HG03135 (cell line): ENCODE measurements at regions not wholly inside any gene's neighbourhood (a gene's known extent, or its start where the extent isn't known, plus 50 kb on each side); places are given as distances from the start of the nearest gene placed in this dataset.
"Not testable (repeated sequence)": the region's sequence is repeated elsewhere in the genome, so short reads cannot be mapped to it uniquely, and the experiment has no call there.

Experiments used
- ATAC-seq: cut with Tn5 transposase; IDR thresholded peaks from one replicate; pipeline ENCODE4 v1.9.1; 2021; ENCODE audit warnings: mild to moderate bottlenecking, moderate library complexity; ENCODE audit not compliant: unreplicated experiment

DNA sequence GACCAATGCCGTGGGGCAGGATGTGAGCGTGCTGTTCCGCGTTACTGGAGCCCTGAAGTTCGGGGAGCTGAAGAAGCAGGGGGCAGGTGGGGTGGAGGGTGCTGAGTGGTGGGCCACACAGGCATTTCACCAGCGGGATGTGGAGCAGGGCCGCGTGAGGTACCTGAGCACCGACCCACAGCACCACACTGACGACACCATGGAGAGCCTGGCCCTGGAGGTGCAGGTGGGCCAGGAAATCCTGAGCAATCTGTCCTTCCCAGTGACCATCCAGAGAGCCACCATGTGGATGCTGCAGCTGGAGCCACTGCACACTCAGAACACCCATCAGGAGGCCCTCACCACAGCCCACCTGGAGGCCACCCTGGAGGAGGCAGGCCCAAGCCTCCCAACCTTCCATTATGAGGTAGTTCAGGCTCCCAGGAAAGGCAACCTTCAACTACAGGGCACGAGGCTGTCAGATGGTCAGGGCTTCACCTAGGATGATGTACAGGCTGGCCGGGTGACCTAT lies 179.6 kb downstream of the TBC1D2B start:
- ATAC-seq, result no peak

DNA sequence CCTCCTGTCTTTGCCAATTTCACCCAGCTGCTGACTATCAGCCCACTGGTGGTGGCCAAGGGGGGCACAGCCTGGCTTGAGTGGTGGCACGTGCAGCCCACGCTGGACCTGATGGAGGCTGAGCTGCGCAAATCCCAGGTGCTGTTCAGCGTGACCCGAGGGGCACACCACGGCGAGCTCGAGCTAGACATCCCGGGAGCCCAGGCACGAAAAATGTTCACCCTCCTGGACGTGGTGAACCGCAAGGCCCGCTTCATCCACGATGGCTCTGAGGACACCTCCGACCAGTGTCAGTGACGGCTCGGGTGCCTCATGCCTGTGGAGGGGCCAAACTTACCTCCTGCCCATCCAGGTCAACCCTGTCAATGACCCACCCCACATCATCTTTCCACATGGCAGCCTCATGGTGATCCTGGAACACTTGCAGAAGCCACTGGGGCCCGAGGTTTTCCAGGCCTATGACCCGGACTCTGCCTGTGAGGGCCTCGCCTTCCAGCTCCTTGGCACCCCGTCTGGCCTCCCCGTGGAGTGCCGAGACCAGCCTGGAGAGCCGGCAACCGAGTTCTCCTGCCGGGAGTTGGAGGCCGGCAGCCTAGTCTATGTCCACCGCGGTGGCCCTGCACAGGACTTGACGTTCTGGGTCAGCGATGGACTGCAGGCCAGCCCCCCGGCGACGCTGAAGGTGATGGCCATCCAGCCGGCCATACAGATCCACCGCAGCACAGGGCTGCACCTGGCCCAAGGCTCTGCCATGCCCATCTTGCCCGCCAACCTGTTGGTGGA lies 180.2 kb downstream of the TBC1D2B start:
- ATAC-seq, result not testable (repeated sequence)

DNA sequence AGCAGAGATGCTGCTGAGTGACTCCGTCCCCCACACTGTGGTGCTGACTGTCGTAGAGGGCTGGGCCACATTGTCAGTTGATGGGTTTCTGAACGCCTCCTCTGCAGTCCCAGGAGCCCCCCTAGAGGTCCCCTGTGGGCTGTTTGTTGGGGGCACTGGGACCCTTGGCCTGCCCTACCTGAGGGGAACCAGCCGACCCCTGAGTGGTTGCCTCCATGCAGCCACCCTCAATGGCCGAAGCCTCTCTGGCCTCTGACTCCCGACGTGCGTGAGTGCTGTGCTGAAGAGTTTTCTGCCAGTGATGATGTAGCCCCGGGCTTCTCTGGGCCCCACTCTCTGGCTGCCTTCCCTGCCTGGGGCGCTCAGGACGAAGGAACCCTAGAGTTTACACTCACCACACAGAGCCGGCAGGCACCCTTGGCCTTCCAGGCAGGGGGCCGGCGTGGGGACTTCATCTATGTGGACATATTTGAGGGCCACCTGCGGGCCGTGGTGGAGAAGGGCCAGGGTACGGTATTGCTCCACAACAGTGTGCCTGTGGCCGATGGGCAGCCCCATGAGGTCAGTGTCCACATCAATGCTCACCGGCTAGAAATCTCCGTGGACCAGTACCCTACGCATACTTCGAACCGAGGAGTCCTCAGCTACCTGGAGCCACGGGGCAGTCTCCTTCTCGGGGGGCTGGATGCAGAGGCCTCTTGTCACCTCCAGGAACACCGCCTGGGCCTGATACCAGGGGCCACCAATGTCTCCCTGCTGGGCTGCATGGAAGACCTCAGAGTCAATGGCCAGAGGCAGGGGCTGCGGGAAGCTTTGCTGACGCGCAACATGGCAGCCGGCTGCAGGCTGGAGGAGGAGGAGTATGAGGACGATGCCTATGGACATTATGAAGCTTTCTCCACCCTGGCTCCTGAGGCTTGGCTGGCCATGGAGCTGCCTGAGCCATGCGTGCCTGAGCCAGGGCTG lies 181.1 kb downstream of the TBC1D2B start:
- ATAC-seq, result not testable (repeated sequence)

DNA sequence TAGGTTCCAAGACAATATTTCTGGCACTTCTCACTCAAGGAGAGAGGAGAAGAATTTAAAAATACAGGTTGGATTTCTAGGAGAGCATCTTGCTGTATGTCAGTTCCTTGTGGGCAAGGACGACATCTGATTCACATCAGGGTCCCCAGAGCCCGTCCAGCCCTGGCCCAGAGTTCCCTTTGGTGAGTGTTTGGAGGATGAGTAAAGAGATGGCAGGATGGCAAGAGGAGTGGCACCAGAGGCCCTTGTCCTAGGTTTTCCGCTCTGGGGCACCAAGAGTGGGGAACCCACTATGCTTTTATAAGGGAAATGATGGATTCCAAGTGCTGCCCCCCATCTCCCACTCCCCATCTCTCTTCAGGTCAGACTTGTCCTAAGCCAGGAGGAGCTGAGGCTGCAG lies 181.8 kb downstream of the TBC1D2B start:
- ATAC-seq, result no peak

DNA sequence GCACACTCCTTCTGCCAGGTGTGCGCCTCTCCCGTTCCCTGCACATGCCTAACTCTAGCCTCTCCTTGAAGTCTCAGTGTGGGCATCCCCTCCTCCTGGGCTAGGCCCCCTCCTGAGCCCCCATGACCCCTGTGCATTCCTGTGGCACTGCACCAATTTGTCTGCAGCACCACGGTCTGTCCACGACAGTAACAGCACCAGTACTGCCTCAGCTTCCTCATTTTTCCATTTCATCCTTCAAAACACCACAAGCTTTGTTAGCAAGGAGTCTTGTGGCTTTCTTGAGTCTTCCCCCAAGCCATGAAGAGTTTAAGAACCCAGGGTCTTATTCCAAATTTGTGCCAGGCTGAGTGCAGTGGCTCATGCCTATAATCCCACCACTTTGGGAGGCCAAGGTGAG lies 182.4 kb downstream of the TBC1D2B start:
- not testable (repeated sequence) for ATAC-seq

DNA sequence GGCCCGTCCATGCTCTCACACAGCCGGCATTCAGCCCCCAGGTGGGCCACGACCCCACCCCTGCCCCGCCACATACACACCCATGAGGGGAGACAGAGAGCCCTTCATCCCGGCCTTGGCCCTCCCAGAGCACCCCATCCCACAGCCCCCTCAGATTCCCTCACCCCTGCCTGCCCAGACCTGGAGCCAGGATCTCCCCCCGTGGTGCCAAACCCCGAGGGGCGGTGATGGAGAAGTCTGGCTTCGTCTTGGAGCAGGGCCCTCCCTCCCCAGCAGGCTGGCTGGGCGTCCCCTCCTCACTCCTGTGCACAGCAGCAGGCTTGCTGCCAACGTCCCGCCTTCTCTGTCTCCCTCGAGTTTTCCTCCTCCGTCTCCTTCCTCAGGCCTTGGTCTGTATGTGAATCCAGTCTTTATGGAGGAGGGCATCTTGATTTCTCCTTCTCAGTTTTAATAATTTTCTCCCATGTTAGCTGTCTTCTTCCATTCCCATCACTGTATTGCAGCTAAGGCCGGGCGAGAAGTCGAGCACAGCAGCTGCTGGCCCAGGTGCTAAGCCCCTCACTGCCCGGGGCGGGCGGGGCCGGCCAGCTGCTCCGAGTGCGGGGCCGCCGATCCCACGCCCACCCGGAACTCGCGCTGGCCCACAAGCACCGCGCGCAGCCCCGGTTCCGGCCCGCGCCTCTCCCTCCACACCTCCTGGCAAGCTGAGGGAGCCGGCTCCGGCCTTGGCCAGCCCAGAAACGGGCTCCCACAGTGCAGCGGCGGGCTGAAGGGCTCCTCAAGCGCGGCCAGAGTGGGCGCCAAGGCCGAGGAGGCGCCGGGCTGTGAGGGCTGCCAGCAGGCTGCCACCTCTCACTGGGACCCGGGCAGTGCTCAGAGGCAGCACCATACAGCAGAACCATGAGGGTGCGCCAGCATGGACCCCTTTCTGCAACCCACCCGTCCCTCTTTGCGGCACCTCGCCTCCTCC lies 183.6 kb downstream of the TBC1D2B start:
- ATAC-seq, result not testable (repeated sequence)

DNA sequence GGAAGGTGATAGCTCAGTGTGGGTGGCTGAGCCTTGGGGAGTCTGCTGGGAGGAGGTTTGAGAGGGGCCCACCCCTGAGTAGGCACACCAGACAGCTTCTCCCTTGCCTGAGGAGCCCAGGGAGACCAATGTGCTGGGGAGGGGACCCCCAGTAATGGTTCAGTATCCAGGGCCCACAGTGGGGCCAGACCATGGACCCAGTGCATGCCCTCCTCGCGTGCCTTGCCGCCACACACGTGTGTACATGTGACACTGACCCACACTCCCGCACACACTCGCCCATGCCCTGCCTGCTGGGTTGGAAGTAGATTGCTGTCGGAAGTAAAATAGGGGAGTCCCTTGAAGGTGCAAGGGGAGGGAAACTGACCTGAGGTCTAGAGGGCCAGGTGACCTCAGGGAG lies 184.3 kb downstream of the TBC1D2B start:
- not testable (repeated sequence) for ATAC-seq

DNA sequence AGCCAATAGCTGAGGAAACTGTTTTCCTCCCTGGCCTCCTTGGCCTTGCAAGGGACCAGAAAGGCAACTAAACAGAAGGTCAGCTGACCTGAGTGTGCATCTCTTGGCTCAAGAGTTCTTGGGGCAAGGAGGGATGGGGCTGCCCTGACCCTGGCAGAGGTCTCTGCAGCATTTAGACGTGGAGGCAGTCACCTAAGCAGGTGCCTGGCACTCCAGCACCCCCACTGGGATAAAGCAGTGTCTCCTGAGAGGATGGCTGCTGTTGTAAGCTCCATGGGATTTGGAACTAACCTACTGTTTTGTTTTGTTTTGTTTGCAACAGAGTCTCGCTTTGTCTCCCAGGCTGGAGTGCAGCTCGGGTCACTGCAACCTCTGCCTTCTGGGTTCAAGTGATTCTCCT lies 185.2 kb downstream of the TBC1D2B start:
- no peak for ATAC-seq

DNA sequence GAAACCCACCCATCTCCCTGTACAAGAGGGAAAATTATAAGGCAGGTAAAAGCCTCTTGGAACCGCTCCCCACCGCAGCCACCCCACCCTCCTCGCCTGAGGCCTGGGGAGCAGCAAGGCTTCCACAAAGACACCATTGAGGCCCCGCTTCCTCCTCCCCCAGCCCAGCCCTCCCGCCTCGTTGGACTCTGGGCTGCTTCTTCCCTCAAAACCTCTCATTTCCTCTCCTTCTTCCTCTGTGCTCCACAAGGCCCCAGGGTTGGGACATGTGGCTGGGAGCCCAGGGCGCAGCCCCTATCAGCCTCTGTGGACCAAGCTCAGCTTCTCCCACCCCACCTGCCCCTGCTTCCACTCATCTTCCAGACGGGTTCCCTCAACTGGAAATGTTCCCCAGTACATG lies 185.6 kb downstream of the TBC1D2B start:
- not testable (repeated sequence) for ATAC-seq

DNA sequence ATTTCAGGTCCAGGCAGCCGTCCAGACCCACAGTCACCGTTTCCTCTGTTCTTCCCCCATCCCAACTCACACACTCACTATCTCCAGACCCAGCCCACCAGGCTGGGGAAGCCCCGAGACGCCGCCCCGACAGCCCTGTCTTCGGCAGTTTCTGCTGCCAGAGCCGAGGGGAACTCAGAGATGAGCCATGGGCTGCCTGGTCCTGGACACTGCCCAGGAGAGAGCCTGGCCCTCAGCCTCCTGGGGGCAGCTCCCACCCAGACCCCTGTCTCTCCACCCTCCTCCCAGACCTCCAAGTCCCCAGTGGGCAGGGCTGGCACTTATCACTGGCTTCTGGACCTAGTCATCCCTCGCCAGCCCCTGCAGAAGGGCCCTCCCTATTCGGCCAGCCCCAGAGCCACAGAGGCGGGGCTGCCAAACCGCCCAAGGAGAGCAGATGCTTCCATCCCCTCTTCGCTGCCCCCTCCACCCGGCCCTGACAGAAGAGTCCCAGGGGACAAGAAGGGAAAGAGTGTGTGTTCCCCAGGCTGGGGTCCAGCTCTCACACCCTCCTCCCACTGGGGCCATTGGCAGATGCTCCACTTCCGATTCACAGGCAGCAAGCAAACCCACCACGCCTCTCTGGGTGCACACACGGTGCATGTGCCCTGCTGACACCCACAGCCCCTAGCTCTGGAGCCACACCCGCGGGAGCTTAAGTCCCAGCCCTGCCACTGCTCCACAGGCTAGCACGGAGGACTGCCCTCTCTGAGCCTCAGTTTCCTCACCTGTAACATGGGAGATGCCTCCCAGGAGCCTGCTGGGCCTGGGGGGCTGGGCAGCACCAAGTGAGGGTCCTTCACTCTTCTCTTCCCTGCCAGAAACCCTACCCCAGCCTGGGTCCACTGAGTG lies 186.4 kb downstream of the TBC1D2B start:
- ATAC-seq, result peak; percentile 53

DNA sequence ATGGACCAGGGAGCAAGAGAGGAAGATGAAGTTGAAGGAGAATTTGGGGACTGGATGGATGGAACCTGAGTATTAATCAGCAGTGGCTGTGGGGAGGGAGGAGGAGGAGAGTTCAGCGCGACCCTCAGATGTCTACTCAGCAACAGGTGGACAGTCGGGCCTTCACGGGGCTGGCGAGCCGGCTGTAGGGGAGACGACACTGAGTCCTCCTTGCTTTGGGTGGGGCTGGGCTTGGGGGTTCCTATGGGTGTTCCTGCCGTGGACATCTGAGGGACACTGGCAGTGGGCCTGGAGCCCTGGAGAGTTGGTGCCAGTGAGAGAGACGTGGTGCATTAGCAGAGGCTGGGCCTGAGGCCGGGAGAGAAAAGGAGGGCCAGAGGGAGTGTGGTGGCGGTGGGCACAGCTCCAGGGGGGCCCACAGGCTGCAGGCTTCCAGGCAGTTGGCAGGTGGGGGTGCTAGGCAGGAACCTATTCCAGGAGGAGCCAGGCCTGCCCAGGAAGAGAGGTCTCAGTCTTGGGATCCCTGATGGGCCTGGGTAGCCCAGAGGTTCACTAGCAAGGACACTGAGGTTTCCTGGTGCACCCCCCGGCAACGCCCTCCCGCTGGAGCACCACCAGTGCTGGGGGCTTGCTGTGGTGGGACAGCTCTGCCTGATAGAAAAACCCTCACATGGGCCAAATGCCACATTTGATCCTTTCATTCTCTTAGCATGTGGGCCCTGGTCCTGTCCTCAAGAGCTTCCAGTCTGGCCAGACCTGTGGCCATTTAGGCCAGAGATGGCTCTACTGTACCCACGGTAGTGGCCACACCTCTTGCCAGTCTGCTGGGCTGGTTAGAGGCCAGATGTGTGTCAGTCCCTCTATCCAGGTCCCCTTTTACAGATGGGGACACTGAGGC lies 187.4 kb downstream of the TBC1D2B start:
- ATAC-seq, result not testable (repeated sequence)

DNA sequence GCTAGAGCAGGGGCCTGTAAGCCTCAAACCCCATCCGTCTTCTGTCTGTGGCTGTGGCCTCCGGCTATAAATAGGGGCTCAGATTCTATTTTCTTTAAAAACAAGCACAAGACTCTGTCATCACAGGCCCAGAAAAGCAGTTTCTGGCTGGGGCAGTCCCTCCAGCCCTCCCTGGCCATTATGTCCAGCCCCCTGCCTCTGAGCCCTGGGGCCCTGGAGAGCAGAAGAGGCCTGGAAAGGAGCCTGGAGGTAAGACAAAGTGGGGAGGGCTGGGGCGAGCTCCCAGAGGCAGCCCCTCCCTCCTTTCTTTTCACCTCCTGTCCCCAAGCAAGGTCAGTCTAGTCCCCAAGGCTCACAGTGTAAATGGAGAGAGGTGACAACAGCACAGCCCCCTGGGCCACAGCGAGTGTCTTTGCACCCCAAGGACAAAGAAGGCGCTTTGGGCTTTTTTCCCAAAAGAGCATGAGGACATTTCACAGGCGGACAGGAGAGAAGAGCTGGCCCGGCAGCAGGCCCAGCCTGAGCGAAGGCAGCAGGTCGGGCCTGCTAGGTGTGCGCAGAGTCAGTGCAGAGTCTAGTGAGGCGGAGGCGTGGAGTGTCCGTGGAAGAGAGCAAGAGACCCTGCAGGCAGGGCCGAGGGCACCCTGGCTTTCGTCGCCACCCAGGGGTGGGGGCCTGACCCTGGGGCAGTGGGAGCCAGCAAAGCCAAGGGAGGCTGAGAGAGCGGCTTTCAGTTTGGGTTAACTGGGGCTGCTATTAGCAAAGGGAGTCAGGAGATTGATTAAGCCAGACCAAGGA lies 188.3 kb downstream of the TBC1D2B start:
- no peak for ATAC-seq

DNA sequence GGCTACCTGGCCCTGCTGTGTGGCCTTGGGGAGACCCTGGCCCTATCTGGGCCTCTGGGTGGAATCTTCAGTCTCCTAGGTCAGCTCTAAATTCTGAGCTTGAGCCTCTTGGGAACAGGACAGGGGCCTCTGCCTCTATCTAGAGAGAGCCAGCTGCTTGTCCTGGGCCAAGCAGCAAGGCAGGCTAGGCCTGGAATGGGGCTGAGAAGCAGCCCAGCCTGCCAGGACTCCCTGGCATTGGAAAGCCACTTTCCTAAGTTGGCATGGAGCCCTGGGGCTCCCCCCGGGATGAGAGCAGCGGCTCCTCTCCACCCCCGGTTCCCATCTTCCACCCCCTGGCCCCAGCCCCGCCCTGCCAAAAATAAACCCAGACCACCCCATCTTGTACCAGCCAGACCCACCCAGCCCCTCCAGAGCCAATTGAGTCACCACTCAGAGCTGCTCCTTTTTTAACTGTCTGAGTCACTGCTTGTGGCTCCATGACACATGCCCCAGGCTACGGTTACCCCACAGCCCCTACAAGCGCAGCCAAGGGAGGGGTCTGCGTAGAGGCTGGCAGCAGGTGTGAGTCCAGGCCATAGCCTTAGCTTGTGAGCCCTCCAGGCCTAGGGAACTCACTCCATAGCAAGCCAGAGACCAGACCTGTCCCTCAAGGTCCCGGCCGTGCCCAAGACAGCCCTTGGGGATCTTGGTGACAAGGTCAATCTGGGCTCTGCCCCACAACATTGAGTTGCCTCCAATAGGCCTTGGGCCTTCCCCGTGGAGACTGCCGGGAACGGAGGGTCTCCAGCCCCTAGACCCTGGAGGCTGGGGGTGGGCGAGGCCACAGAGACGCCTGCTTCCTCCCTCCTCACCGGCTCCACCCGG lies 189.7 kb downstream of the TBC1D2B start:
- ATAC-seq, result not testable (repeated sequence)

DNA sequence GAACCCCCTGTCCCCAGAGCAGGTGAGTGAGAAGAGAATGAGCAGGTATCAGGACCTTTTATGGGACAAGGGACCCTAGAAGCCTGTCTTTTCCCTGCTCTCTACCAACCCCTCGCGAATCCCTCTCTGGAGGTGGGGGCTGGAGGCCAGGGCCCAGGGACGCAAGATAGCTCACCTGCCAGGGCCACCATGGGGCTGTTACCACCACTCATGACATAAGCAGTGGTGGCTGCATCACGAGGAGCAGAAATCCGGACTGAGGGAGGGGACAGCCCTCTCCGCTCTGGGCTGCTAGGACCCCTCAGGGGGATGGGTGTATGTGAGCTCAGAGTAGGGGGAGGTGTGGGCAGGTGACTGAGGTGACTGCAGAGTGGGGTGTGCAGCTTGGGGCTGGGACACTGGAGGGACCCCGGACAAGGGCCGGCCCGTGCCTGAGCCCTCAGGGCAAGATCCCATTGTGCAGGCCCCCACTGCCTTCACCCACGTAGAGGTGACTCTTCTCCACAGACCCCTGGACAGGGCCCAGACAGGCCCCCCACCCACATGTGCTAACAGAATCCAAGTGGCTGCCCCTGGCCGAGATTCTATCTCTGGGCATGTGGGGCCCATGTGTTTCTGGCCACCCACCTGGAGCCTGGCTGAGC lies 190.6 kb downstream of the TBC1D2B start:
- no peak for ATAC-seq

DNA sequence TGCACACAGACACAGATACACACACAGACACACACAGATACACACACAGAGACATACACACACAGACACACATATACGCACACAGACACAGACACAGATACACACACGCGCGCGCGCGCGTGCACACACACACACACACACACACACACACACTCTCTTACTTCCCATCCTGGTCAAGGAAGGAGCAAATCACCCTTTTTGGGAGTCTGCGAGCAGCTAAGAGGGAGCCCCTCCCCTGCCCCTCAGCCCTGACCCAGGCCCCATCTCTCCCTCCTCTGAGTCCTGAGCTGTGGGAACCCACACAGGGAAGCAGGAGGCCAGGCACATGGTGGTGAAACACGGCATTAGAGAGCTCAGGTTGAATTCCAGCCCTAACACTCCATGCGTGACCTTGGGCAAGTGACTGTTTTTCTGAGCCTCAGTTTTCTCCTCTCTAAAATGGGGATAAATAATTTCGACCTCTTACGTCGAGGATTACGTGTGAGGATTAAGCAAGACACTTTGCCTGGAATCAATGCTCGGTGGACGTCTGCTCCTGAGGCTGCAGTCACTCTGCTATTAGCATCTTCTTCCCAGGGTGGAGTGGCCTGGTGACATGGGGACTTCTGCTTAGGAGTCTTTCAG lies 191.5 kb downstream of the TBC1D2B start:
- not testable (repeated sequence) for ATAC-seq

DNA sequence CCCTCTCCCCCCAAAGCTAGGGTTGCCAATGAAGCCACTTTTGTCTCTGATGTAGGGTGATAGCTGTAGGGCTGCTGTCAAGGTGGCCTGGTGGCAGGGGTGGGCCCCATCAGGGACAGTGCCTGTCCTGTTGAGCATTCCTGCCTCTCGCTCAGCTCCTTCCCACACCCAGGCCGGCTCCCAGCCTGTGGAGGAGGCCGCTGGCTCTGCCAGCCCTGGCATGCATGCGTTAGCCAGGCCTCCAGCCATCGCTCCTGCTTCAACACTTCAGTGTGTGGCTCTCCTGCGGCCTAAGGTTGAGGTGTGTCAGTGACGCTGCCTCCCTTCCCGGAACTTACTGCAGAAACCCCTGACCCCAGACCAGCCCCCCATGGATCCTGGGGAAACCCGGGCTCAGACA lies 194.5 kb downstream of the TBC1D2B start:
- ATAC-seq, result not testable (repeated sequence)
